H7 (cell line): ENCODE measurements at regions not wholly inside any gene's neighbourhood (a gene's known extent, or its start where the extent isn't known, plus 50 kb on each side); places are given as distances from the start of the nearest gene placed in this dataset.

Source experiments
- DNase-seq: peaks from one replicate; pipeline ENCODE4 v3.0.0; 2012
- H3K27me3 ChIP-seq: 2 replicates; pipeline ENCODE4 v1.6.0; 2011; ENCODE audit warnings: mild to moderate bottlenecking, low read length; ENCODE audit not compliant: control insufficient read depth, insufficient read depth
- H3K36me3 ChIP-seq: replicated peaks from 2 replicates; pipeline ENCODE4 v1.5.1; 2011; ENCODE audit warnings: low read length; ENCODE audit not compliant: control insufficient read depth, insufficient read depth
- H3K4me3 ChIP-seq: 2 replicates; pipeline ENCODE4 v1.5.1; 2011; ENCODE audit warnings: low read depth, mild to moderate bottlenecking, control low read depth, low read length, moderate library complexity; ENCODE audit not compliant: insufficient read depth

- DNase-seq: no peak
- no peaks in the 10 kb centered on the region for H3K27me3 ChIP-seq
- no peaks in the 10 kb centered on the region for H3K36me3 ChIP-seq
- H3K4me3 ChIP-seq: no peak overlapping the region
Measured at GRCh38 chr3:95272166-95272565, 1209.3 kb downstream of the NSUN3 start.

GRCh38 chr3:95272781-95273180, 1209.9 kb downstream of the NSUN3 start:
- no peak overlapping the region for H3K4me3 ChIP-seq
- no peak for DNase-seq
- H3K27me3 ChIP-seq: no peaks in the 10 kb centered on the region
- no peaks in the 10 kb centered on the region for H3K36me3 ChIP-seq

- Histone ChIP-seq H3K36me3 (no peaks in the 10 kb centered on the region), H3K27me3 (no peaks in the 10 kb centered on the region), H3K4me3 (no peak overlapping the region)
- no peak for DNase-seq
Measured at GRCh38 chr3:95277613-95278012, 1214.8 kb downstream of the NSUN3 start.

GRCh38 chr3:95280711-95281352, 1218.0 kb downstream of the NSUN3 start:
- Histone ChIP-seq H3K27me3 (no peaks in the 10 kb centered on the region), H3K4me3 (no peak overlapping the region), H3K36me3 (no peaks in the 10 kb centered on the region)
- DNase-seq: no peak

GRCh38 chr3:95289295-95289694, 1226.4 kb downstream of the NSUN3 start:
- Histone ChIP-seq H3K4me3 (no peak overlapping the region), H3K36me3 (no peaks in the 10 kb centered on the region), H3K27me3 (no peaks in the 10 kb centered on the region)
- no peak for DNase-seq

GRCh38 chr3:95297581-95297980, 1234.7 kb downstream of the NSUN3 start:
- no peaks in the 10 kb centered on the region for H3K36me3 ChIP-seq
- H3K27me3 ChIP-seq: no peaks in the 10 kb centered on the region
- no peak overlapping the region for H3K4me3 ChIP-seq
- DNase-seq: no peak

- no peaks in the 10 kb centered on the region for H3K27me3 ChIP-seq
- no peaks in the 10 kb centered on the region for H3K36me3 ChIP-seq
- no peak overlapping the region for H3K4me3 ChIP-seq
- no peak for DNase-seq
Measured at GRCh38 chr3:95302044-95302443, 1239.2 kb downstream of the NSUN3 start.

GRCh38 chr3:95310560-95310959, 1247.7 kb downstream of the NSUN3 start:
- DNase-seq: no peak
- Histone ChIP-seq H3K27me3 (no peaks in the 10 kb centered on the region), H3K36me3 (no peaks in the 10 kb centered on the region), H3K4me3 (no peak overlapping the region)

- no peaks in the 10 kb centered on the region for H3K27me3 ChIP-seq
- no peak for DNase-seq
- no peaks in the 10 kb centered on the region for H3K36me3 ChIP-seq
- no peak overlapping the region for H3K4me3 ChIP-seq
Measured at GRCh38 chr3:95311272-95311671, 1248.4 kb downstream of the NSUN3 start.

GRCh38 chr3:95312650-95313049, 1249.8 kb downstream of the NSUN3 start:
- no peak for DNase-seq
- Histone ChIP-seq H3K27me3 (no peaks in the 10 kb centered on the region), H3K4me3 (no peak overlapping the region), H3K36me3 (no peaks in the 10 kb centered on the region)

GRCh38 chr3:95319921-95320494, 1257.1 kb downstream of the NSUN3 start:
- no peak for DNase-seq
- Histone ChIP-seq H3K36me3 (no peaks in the 10 kb centered on the region), H3K4me3 (no peak overlapping the region), H3K27me3 (no peaks in the 10 kb centered on the region)

- Histone ChIP-seq H3K27me3 (no peaks in the 10 kb centered on the region), H3K36me3 (no peaks in the 10 kb centered on the region), H3K4me3 (no peak overlapping the region)
- DNase-seq: no peak
Measured at GRCh38 chr3:95327478-95327877, 1264.6 kb downstream of the NSUN3 start.

GRCh38 chr3:95333826-95334225, 1271.0 kb downstream of the NSUN3 start:
- no peaks in the 10 kb centered on the region for H3K27me3 ChIP-seq
- no peak for DNase-seq
- H3K36me3 ChIP-seq: no peaks in the 10 kb centered on the region
- H3K4me3 ChIP-seq: no peak overlapping the region

GRCh38 chr3:95334461-95334860, 1271.6 kb downstream of the NSUN3 start:
- Histone ChIP-seq H3K4me3 (no peak overlapping the region), H3K27me3 (no peaks in the 10 kb centered on the region), H3K36me3 (no peaks in the 10 kb centered on the region)
- no peak for DNase-seq

- Histone ChIP-seq H3K27me3 (no peaks in the 10 kb centered on the region), H3K36me3 (no peaks in the 10 kb centered on the region), H3K4me3 (no peak overlapping the region)
- DNase-seq: no peak
Measured at GRCh38 chr3:95335517-95335916, 1272.7 kb downstream of the NSUN3 start.

- DNase-seq: no peak
- Histone ChIP-seq H3K4me3 (no peak overlapping the region), H3K27me3 (no peaks in the 10 kb centered on the region), H3K36me3 (no peaks in the 10 kb centered on the region)
Measured at GRCh38 chr3:95338446-95338845, 1275.6 kb downstream of the NSUN3 start.
